ENCODE measurements at regions not wholly inside any gene's neighbourhood (a gene's known extent, or its start where the extent isn't known, plus 50 kb on each side); places are given as distances from the start of the nearest gene placed in this dataset.

GRCh38 chr13:38538422-38538821, 148.5 kb upstream of the FREM2 start (continued):
- TF ChIP-seq TCF7L2 (IDR thresholded peaks at IDR 0.05; ENCODE audit: borderline replicate concordance, extremely low read depth, insufficient read depth, insufficient read length) = no peak

DNA sequence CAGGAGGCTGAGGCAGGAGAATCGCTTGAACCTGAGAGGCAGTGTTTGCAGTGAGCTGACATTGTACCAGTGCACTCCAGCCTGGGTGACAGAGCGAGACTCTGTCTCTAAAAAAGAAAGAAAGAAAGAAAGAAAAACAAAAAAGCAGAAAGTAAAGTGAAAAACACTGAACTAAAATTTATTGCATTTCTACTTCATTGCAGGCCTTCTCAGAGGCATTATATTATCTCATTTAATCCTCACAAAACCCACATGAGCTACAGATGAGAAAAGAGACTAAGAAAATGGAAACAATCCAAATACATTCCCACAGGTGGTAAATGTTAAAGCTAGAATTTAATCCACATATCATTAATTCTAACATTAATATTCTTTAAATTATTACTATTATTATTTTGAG, 147.2 kb upstream of the FREM2 start:
- no peak overlapping the region for H3K27ac ChIP-seq (ENCODE audit: low read depth, low read length)
- no TSS peak for BruUV-seq (replicated peaks)
- intact Hi-C loops (cut with micrococcal nuclease) = no loop called here
- H3K4me3 ChIP-seq (replicated peaks in 1 of 2; ENCODE audit: low read depth in 1 of 2, low read length in 2 of 2) = no peak overlapping the region
- peaks cover 0 to 8% of the 10 kb centered on the region in 2 experiments; a peak in 1 of 4 replicates for H3K9me3 ChIP-seq (ENCODE audit: control insufficient read depth in 1 of 2, insufficient read depth in 1 of 2, low read depth in 1 of 2, low read length in 2 of 2)
- POLR2A ChIA-PET = no interaction called here
- CTCF ChIA-PET = no interaction called here
- H3K9me2 ChIP-seq (ENCODE audit: insufficient read depth) = no peaks in the 10 kb centered on the region
- no peak for TF ChIP-seq CEBPB (IDR thresholded peaks at IDR 0.05; ENCODE audit: low read depth)
- TF ChIP-seq SRF (IDR thresholded peaks at IDR 0.05; ENCODE audit: low read depth) = no peak
- no peak for TF ChIP-seq ZFX (IDR thresholded peaks at IDR 0.05)
- no peak for TF ChIP-seq ATF3 (IDR thresholded peaks at IDR 0.05)
- H2AFZ ChIP-seq (ENCODE audit: low read depth, low read length, poor library complexity, severe bottlenecking) = no peak overlapping the region
- no peaks in the 10 kb centered on the region for H3K27me3 ChIP-seq (ENCODE audit: insufficient read depth, low read length)
- H3K9ac ChIP-seq (ENCODE audit: low read length) = no peak overlapping the region
- RAD21 ChIA-PET (ENCODE audit: low non-redundant PET in 1 of 2, low total read pairs in 2 of 2, uncharacterized antibody in 2 of 2, unreplicated experiment in 2 of 2) = no interaction called here
- no peak overlapping the region for H3K4me2 ChIP-seq (ENCODE audit: low read length)
- no peaks in the 10 kb centered on the region for H4K20me1 ChIP-seq (ENCODE audit: insufficient read depth)
- H3K79me2 ChIP-seq (ENCODE audit: insufficient read depth, low read length) = no peaks in the 10 kb centered on the region
- no peaks in the 10 kb centered on the region for H3K36me3 ChIP-seq (ENCODE audit: control insufficient read depth in 1 of 2, insufficient read depth in 2 of 2, low read length in 2 of 2)
- H3K4me1 ChIP-seq (ENCODE audit: control insufficient read depth in 1 of 2, insufficient read depth in 2 of 2, low read length in 2 of 2) = no peaks in the 10 kb centered on the region
- DNase-seq (ENCODE audit: low read depth, low spot score) (no peak), ATAC-seq (no peak)

DNA sequence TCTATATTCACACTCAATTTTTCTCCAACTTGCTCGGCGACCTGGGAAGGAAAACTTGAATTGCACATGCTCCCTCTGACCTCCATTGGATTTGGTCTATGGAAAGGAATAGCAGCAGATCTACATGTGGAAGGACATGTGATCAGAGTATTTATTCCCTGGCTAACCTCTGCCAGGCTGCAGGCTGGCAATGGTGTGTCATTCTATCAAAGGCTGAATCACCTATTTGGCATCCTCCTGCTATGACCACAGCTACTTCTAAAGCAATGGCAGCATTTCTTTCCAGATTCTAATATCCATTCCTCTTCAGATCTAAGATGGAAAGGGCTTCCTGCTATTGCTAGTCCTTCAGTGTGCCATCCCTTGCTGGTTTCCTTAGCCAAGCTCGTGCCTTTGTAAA, 144.3 kb upstream of the FREM2 start:
- DNase-seq (ENCODE audit: low read depth, low spot score) = no peak
- ChIA-PET RAD21 (ENCODE audit: low non-redundant PET in 1 of 2, low total read pairs in 2 of 2, uncharacterized antibody in 2 of 2, unreplicated experiment in 2 of 2) (no interaction called here), POLR2A (no interaction called here)

More for the DNA sequence above, 144.3 kb upstream of the FREM2 start:
- Histone ChIP-seq H3K9me2 (ENCODE audit: insufficient read depth) (no peaks in the 10 kb centered on the region), H2AFZ (ENCODE audit: low read depth, low read length, poor library complexity, severe bottlenecking) (no peak overlapping the region), H3K9me3 (ENCODE audit: control insufficient read depth in 1 of 2, insufficient read depth in 1 of 2, low read depth in 1 of 2, low read length in 2 of 2) (peaks cover 0 to 17% of the 10 kb centered on the region in 2 experiments; a peak in 1 of 4 replicates), H3K27me3 (ENCODE audit: insufficient read depth, low read length) (no peaks in the 10 kb centered on the region), H3K4me1 (ENCODE audit: control insufficient read depth in 1 of 2, insufficient read depth in 2 of 2, low read length in 2 of 2) (no peaks in the 10 kb centered on the region), H3K79me2 (ENCODE audit: insufficient read depth, low read length) (no peaks in the 10 kb centered on the region), H3K27ac (ENCODE audit: low read depth, low read length) (no peak overlapping the region), H4K20me1 (ENCODE audit: insufficient read depth) (no peaks in the 10 kb centered on the region), H3K36me3 (ENCODE audit: control insufficient read depth in 1 of 2, insufficient read depth in 2 of 2, low read length in 2 of 2) (no peaks in the 10 kb centered on the region), H3K4me2 (ENCODE audit: low read length) (no peak overlapping the region), H3K4me3 (replicated peaks in 1 of 2; ENCODE audit: low read depth in 1 of 2, low read length in 2 of 2) (no peak overlapping the region), H3K9ac (ENCODE audit: low read length) (no peak overlapping the region)
- CTCF ChIA-PET = no interaction called here
- TF ChIP-seq SRF (IDR thresholded peaks at IDR 0.05; ENCODE audit: low read depth) = no peak
- no peak for TF ChIP-seq TCF7L2 (IDR thresholded peaks at IDR 0.05; ENCODE audit: borderline replicate concordance, extremely low read depth, insufficient read depth, insufficient read length)
- no peak for ATAC-seq
- intact Hi-C loops (cut with micrococcal nuclease) = no loop called here
- BruUV-seq (replicated peaks) = no TSS peak

Data from HCT116 (cell line).